Astrocyte (in vitro differentiated cells and primary cell): ENCODE measurements at regions not wholly inside any gene's neighbourhood (a gene's known extent, or its start where the extent isn't known, plus 50 kb on each side); places are given as distances from the start of the nearest gene placed in this dataset.

Source experiments
- DNase-seq: peaks from one replicate; pipeline ENCODE4 v3.0.0-alpha.2; 2010; ENCODE audit warnings: low read depth
- FAIRE-seq: peaks from 2 replicates; lab custom pipeline; 2011; peaks lifted over from hg19 to GRCh38; lab: Jason Lieb, UNC
- H2AFZ ChIP-seq: 2 replicates; pipeline ENCODE4 v1.6.0; 2012; ENCODE audit warnings: low read depth, low read length, inconsistent platforms
- H3K27ac ChIP-seq: 2 replicates; pipeline ENCODE4 v1.5.1; 2011; ENCODE audit warnings: low read depth, low read length, inconsistent platforms
- H3K27me3 ChIP-seq: 2 replicates; pipeline ENCODE4 v1.6.0; 2011; ENCODE audit warnings: low read length, inconsistent platforms; ENCODE audit not compliant: insufficient read depth
- H3K36me3 ChIP-seq: 2 replicates; pipeline ENCODE4 v1.5.1; 2011; ENCODE audit warnings: low read length, inconsistent platforms; ENCODE audit not compliant: insufficient read depth
- H3K4me1 ChIP-seq: 2 replicates; pipeline ENCODE4 v1.5.1; 2011; ENCODE audit warnings: low read length, inconsistent platforms; ENCODE audit not compliant: insufficient read depth
- H3K4me2 ChIP-seq: 2 replicates; pipeline ENCODE4 v1.6.0; 2012; ENCODE audit warnings: low read length, inconsistent platforms
- H3K4me3 ChIP-seq: 2 replicates; pipeline ENCODE4 v1.5.1; 2011; ENCODE audit warnings: low read depth, mild to moderate bottlenecking, low read length, inconsistent platforms; ENCODE audit not compliant: insufficient read depth
- H3K79me2 ChIP-seq: 2 replicates; pipeline ENCODE4 v1.6.0; 2012; ENCODE audit warnings: mild to moderate bottlenecking, low read length, inconsistent platforms; ENCODE audit not compliant: insufficient read depth
- H3K9ac ChIP-seq: 2 replicates; pipeline ENCODE4 v1.6.0; 2012; ENCODE audit warnings: mild to moderate bottlenecking, low read length, inconsistent platforms
- H3K9me3 ChIP-seq: 2 replicates; pipeline ENCODE4 v1.5.1; 2012; ENCODE audit warnings: low read depth, mild to moderate bottlenecking, low read length, inconsistent platforms; ENCODE audit not compliant: insufficient read depth
- H4K20me1 ChIP-seq: 2 replicates; pipeline ENCODE4 v1.6.0; 2012; ENCODE audit warnings: low read length, inconsistent platforms; ENCODE audit not compliant: insufficient read depth
- H3K27ac Mint-ChIP-seq: one replicate; pipeline ENCODE4 v1.8.0; 2021; ENCODE audit warnings: mild to moderate bottlenecking, mixed read lengths; ENCODE audit not compliant: unreplicated experiment
- H3K27me3 Mint-ChIP-seq: one replicate; pipeline ENCODE4 v1.8.0; 2021; ENCODE audit warnings: low read depth, mixed read lengths; ENCODE audit not compliant: unreplicated experiment
- H3K36me3 Mint-ChIP-seq: one replicate; pipeline ENCODE4 v1.8.0; 2021; ENCODE audit warnings: low read depth, mixed read lengths; ENCODE audit not compliant: unreplicated experiment
- H3K4me1 Mint-ChIP-seq: one replicate; pipeline ENCODE4 v1.8.0; 2021; ENCODE audit warnings: low read depth, mixed read lengths; ENCODE audit not compliant: unreplicated experiment
- H3K4me3 Mint-ChIP-seq: one replicate; pipeline ENCODE4 v1.8.0; 2021; ENCODE audit warnings: mild to moderate bottlenecking, moderate library complexity, mixed read lengths; ENCODE audit not compliant: unreplicated experiment
- H3K9me3 Mint-ChIP-seq: one replicate; pipeline ENCODE4 v1.8.0; 2021; ENCODE audit warnings: mild to moderate bottlenecking, mixed read lengths; ENCODE audit not compliant: unreplicated experiment
- EZH2 ChIP-seq: IDR thresholded peaks from 2 replicates; pipeline ENCODE4 v1.6.1; 2012; ENCODE audit warnings: mild to moderate bottlenecking, low read length, inconsistent platforms; ENCODE audit not compliant: insufficient read depth
- TF ChIP-seq, protein P1 (sequence below): IDR thresholded peaks from 2 replicates; pipeline ENCODE4 v1.5.1; 2011; ENCODE audit warnings: low read depth, mild to moderate bottlenecking, inconsistent platforms, low read length, moderate library complexity; ENCODE audit not compliant: insufficient read depth

DNA sequence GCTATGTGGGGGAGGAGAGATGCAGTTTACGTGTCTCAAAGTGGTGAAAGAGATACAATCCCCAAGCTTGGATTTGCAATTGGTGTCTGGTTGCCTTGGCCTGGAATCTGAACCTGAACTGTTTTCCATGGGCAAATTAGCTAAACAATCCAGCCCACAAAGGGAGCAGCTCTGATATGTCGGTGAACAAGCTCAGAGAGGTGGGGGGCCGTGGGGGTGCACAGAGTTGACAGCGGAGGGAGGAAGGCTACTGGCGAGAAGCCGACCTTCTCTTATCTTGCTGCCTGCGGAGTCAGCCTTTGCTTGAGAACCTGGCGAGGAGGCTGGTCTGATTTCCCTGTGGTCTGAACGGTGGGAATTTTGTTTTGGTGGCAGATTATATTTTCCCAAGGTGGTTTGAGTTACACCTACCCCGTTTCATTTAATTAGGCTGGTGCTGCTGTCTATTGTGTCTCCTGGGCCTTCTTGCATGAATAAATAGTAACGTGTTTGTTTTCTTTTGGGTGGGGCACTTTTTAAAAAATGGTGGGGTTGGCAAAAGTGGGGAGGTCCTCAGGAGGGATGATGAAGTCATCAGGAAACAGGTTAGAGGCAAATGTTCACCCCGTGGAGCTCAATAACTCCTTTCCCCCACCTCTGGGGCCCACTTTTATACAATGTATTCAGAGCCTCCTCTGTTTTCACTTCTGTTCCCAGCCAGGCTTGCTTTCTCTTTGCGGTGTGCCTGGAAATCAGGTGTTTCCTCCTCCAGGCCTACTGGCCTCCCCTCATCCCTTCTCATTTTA, 80.9 kb upstream of the IGFBP5 start:
- no peak overlapping the region for H3K9ac ChIP-seq
- peaks cover 37% of the 10 kb centered on the region for H3K4me1 Mint-ChIP-seq
- no peak for FAIRE-seq
- H3K27me3 Mint-ChIP-seq: peaks cover 5% of the 10 kb centered on the region
- H3K9me3 Mint-ChIP-seq: peaks cover 8% of the 10 kb centered on the region
- H3K36me3 Mint-ChIP-seq: no peaks in the 10 kb centered on the region
- peaks cover 29% of the 10 kb centered on the region for H3K4me1 ChIP-seq
- no peaks in the 10 kb centered on the region for H3K9me3 ChIP-seq
- no peaks in the 10 kb centered on the region for H3K79me2 ChIP-seq
- H3K27ac ChIP-seq: peak overlapping the region; percentile 98
- H3K4me3 ChIP-seq: no peak overlapping the region
- TF ChIP-seq, protein P1, sequence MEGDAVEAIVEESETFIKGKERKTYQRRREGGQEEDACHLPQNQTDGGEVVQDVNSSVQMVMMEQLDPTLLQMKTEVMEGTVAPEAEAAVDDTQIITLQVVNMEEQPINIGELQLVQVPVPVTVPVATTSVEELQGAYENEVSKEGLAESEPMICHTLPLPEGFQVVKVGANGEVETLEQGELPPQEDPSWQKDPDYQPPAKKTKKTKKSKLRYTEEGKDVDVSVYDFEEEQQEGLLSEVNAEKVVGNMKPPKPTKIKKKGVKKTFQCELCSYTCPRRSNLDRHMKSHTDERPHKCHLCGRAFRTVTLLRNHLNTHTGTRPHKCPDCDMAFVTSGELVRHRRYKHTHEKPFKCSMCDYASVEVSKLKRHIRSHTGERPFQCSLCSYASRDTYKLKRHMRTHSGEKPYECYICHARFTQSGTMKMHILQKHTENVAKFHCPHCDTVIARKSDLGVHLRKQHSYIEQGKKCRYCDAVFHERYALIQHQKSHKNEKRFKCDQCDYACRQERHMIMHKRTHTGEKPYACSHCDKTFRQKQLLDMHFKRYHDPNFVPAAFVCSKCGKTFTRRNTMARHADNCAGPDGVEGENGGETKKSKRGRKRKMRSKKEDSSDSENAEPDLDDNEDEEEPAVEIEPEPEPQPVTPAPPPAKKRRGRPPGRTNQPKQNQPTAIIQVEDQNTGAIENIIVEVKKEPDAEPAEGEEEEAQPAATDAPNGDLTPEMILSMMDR: no peak
- no peak for TF ChIP-seq EZH2
- H3K4me3 Mint-ChIP-seq: peak overlapping the region; percentile 3
- H3K4me2 ChIP-seq: no peak overlapping the region
- no peaks in the 10 kb centered on the region for H4K20me1 ChIP-seq
- H2AFZ ChIP-seq: no peak overlapping the region
- H3K36me3 ChIP-seq: no peaks in the 10 kb centered on the region
- H3K27me3 ChIP-seq: no peaks in the 10 kb centered on the region
- peak; percentile 47 for DNase-seq
- peak overlapping the region; percentile 99 for H3K27ac Mint-ChIP-seq

DNA sequence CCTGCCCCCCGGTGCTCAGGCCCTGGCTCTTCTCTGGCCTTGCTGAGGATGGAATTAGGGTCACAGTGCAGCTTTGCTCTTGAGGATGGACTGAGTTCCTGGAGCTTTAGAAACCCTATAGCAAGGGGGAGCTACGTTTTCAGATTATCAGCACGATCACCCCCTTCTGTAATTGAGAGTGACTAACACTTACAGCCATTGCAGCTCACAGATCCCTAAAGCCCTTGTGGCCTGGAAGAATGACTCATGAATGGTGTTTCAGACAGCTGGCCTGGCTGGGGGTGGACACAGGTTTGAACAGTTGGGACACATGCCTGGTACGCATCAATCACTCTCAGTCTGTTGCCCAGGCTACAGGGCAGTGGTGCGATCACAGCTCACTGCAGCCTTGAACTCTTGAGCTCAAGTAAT, 79.7 kb upstream of the IGFBP5 start:
- H3K36me3 Mint-ChIP-seq: no peaks in the 10 kb centered on the region
- peak overlapping the region; percentile 85 for H3K9ac ChIP-seq
- H3K4me2 ChIP-seq: peak overlapping the region; percentile 84

More for the DNA sequence above, 79.7 kb upstream of the IGFBP5 start:
- Mint-ChIP-seq H3K9me3 (peaks cover 8% of the 10 kb centered on the region), H3K4me1 (peaks cover 37% of the 10 kb centered on the region), H3K4me3 (peak overlapping the region; percentile 15), H3K27ac (peak overlapping the region; percentile 99), H3K27me3 (peaks cover 3% of the 10 kb centered on the region)
- H2AFZ ChIP-seq: peak overlapping the region; percentile 8
- H3K4me3 ChIP-seq: peak overlapping the region; percentile 29
- peaks cover 29% of the 10 kb centered on the region for H3K4me1 ChIP-seq
- FAIRE-seq (peak; percentile 99), DNase-seq (peak; percentile 99)
- TF ChIP-seq, protein P1: no peak
- TF ChIP-seq EZH2: no peak
- no peaks in the 10 kb centered on the region for H4K20me1 ChIP-seq
- no peaks in the 10 kb centered on the region for H3K36me3 ChIP-seq
- H3K9me3 ChIP-seq: no peaks in the 10 kb centered on the region
- H3K79me2 ChIP-seq: no peaks in the 10 kb centered on the region
- peak overlapping the region; percentile 98 for H3K27ac ChIP-seq
- no peaks in the 10 kb centered on the region for H3K27me3 ChIP-seq
